Cardiac fibroblast (primary cell): ENCODE measurements at regions not wholly inside any gene's neighbourhood (a gene's known extent, or its start where the extent isn't known, plus 50 kb on each side); places are given as distances from the start of the nearest gene placed in this dataset.
"Not testable (repeated sequence)": the region's sequence is repeated elsewhere in the genome, so short reads cannot be mapped to it uniquely, and the experiment has no call there.

Experiments used
- DNase-seq, 2 donors: peaks; one replicate each; pipeline versions ENCODE4 v3.0.0 to v3.0.0-alpha.2; 2010; ENCODE audit warnings: low read depth in 2 of 2
- H3K4me3 ChIP-seq, 2 donors: replicated peaks in 1 of 2; 1 replicate in 1 of 2; 2 replicates in 1 of 2; pipeline ENCODE4 v1.5.1; 2011; ENCODE audit warnings: low read depth in 2 of 2, low read length in 2 of 2, mild to moderate bottlenecking in 2 of 2, moderate library complexity in 1 of 2
- TF ChIP-seq, protein P1 (sequence below): IDR thresholded peaks from one replicate; pipeline ENCODE4 v1.5.1; 2011; ENCODE audit warnings: low read depth, mild to moderate bottlenecking, low read length, inconsistent platforms

DNA sequence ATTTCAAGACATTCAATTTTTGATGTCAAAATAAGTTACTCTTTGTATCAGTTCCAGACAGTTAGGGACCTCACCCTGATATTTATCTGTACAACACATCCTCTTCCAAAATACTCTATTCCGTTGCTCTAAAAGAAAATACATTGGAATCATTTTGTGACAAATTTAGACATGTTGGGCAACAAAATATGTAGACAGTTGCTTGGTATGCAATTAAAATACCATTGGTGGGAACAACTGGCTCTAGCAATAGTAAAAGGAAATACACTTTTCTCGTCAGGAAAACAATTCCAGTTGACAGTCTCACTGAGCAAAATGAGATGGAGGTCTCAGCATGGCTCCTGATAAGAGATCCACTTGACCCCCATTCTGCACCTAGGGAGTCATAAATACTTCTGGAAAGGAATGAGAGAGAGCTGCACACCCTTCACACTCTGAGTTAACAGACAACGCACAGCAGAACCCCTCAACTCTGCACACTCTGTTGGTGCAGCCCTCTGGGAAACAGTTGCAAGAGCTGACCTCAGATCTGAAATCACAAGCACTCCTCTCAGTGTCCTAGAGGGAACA, 171.3 kb upstream of the NT5E start:
- TF ChIP-seq, protein P1, sequence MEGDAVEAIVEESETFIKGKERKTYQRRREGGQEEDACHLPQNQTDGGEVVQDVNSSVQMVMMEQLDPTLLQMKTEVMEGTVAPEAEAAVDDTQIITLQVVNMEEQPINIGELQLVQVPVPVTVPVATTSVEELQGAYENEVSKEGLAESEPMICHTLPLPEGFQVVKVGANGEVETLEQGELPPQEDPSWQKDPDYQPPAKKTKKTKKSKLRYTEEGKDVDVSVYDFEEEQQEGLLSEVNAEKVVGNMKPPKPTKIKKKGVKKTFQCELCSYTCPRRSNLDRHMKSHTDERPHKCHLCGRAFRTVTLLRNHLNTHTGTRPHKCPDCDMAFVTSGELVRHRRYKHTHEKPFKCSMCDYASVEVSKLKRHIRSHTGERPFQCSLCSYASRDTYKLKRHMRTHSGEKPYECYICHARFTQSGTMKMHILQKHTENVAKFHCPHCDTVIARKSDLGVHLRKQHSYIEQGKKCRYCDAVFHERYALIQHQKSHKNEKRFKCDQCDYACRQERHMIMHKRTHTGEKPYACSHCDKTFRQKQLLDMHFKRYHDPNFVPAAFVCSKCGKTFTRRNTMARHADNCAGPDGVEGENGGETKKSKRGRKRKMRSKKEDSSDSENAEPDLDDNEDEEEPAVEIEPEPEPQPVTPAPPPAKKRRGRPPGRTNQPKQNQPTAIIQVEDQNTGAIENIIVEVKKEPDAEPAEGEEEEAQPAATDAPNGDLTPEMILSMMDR: no peak
- DNase-seq: no peak
- H3K4me3 ChIP-seq: no peak overlapping the region

DNA sequence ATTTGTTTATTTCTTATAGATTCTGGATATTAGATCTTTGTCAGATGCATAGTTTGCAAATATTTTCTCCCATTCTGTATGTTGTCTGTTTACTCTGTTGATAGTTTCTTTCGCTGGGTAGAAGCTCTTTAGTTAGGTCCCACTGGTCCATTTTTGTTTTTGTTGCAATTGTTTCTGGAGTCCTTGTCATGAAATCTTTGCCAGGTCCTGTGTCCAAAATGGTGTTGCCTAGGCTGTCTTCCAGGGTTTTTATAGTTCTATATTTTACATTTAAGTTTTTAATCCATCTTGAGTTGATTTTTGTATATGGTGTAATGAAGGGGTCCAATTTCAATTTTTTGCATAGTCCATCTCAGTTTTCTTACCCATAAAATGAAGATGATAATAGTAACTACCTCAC, 173.9 kb upstream of the NT5E start:
- not testable (repeated sequence) for DNase-seq, H3K4me3 ChIP-seq

DNA sequence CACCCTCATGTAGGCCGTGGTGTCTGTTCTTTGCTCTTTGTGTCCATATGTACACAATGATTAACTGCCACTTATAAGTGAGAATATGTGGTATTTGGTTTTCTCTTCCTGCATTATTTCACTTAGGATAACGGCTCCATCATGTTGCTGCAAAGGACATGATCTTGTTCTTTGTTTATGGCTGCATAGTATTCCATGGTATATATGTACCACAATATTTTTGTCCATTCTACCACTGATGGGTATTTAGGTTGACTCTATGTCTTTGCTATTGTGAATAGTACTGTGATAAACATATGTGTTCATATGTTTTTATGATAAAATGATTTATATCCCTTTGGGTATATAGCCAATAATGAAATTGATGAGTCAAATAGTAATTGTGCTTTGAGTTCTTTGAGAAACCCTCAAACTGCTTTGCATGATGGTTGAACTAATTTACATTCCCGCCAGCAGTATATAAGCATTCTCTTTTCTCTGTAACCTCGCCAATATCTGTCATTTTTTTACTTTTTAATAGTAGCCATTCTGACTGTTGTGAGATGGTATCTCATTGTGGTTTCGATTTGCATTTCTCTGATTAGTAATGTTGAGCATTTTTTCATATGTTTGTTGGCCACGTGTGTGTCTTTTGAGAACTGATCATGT, 174.4 kb upstream of the NT5E start:
- no peak for DNase-seq

DNA sequence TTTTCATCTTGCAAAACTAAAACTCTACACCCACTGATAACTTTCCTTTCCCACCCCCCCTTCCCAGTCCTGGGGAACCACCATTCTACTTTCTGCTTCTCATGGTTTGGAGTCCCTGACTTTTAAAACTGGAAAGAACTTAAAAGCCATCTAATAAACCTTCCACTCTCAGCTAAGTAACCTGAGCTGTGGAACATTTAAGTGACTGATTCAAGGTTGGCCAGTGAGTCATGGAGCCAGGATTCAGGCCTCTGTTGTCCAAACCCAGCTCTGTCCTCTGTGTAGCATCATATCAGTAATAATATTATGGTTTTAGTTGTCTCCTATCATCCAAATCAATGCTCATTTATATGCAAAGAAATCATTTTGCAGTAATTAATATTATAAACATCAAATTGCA, 176.0 kb upstream of the NT5E start:
- DNase-seq: peak in 1 of 2 donors; percentile 7
- TF ChIP-seq, protein P1: no peak
- no peak overlapping the region for H3K4me3 ChIP-seq

More for the DNA sequence above, 174.4 kb upstream of the NT5E start:
- TF ChIP-seq, protein P1: no peak
- H3K4me3 ChIP-seq: no peak overlapping the region

DNA sequence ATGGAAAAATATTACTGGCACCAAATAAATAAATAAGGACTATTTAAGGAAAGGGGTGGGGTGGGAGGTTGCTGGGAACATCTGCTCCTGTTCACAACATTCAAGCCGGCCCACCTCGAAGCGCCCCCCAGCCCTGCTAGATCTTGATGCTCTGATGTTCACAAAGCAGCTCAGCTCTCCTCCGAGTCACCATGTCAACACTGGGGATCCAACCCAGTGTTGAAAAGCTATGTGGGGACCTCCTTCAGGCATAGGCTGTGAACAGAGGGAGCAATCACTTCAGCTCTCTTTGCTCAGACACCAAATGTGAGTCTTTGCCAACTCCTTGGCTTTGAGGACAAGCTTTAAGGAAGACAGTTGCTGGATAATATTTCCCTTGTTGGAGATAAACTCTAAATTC, 176.8 kb upstream of the NT5E start:
- TF ChIP-seq, protein P1: no peak
- DNase-seq: no peak
- no peak overlapping the region for H3K4me3 ChIP-seq

DNA sequence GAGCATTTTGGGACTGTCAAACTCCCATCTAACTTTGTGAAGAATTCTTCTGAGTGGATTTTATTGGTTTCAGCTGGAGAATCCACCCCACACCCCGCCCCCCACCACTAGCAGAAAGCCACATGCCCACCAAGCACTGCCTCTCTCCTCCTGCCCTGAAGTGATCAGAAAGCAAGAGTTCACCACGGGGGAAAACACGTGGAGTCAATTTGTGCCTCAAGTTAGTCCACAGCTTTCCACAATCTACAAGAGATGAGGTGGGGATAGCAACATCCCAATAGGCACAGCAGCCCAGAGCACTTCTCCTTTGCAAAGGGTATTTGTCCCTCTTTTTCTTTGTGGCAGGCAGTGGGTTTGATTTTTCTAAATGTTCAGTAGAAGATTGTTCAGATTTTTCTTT, 177.3 kb upstream of the NT5E start:
- no peak overlapping the region for H3K4me3 ChIP-seq
- no peak for DNase-seq
- TF ChIP-seq, protein P1: no peak

DNA sequence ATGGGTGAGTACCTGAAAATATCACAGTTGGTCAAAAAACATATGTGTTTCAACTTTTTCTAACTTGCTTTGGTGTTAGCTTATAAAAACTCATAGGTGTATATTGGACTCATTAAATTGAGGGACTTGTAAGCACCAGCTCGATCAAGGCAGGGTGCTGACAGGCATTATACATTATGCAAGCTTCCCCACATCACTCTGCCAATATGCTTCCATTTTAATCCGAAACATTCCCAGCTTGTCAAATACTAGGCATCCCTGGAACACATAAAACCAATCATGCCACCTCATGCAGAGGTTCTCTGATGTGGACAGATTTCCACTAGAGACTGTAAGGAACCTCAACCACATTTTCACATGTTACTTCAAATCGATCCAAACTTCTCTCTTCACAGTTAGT, 187.3 kb upstream of the NT5E start:
- TF ChIP-seq, protein P1: no peak
- DNase-seq: no peak
- no peak overlapping the region for H3K4me3 ChIP-seq
